HCT116 (cell line): ENCODE measurements at regions not wholly inside any gene's neighbourhood (a gene's known extent, or its start where the extent isn't known, plus 50 kb on each side); places are given as distances from the start of the nearest gene placed in this dataset.

Source experiments
- ATAC-seq: fragments of 200-7000 bp; cut with Tn5 transposase; 2 replicates; pipeline ENCODE4 v1.9.1; 2020; ENCODE audit warnings: mild to moderate bottlenecking, moderate library complexity
- BruUV-seq: library from RNA; stranded (reverse); fragments of 400-500 nt; replicated peaks from 2 replicates; lab custom pipeline; 2021; lab: Mats Ljungman, UMichigan
- CTCF ChIA-PET: fragments of 300-600 bp; sonication (Branson Sonifier 250); formaldehyde crosslinking; loops from one replicate; lab custom pipeline; 2021; ENCODE audit warnings: antibody characterized with exemption; lab: Charles Lee
- POLR2A ChIA-PET: fragments of 300-600, 350-600 bp; sonication (Branson Sonifier 250); formaldehyde crosslinking; loops from one replicate; lab custom pipeline; 2021; ENCODE audit warnings: antibody characterized with exemption; lab: Charles Lee
- RAD21 ChIA-PET, 2 experiments: fragments of 300-600 bp; sonication (Branson Sonifier 250); formaldehyde crosslinking; loops; one replicate each; lab custom pipeline; 2023; ENCODE audit warnings: low total read pairs in 2 of 2; ENCODE audit not compliant: uncharacterized antibody in 2 of 2, unreplicated experiment in 2 of 2, low non-redundant PET in 1 of 2; lab: Charles Lee
- DNase-seq: peaks from one replicate; pipeline ENCODE4 v3.0.0-alpha.2; 2010; ENCODE audit warnings: low read depth, low spot score
- H2AFZ ChIP-seq: fragments of 200-600 bp; shearing (Covaris generic), sonication (generic); 2 replicates; pipeline ENCODE4 v1.6.1; 2017; ENCODE audit warnings: low read depth, mixed run types, mixed read lengths, antibody characterized with exemption, low read length; ENCODE audit not compliant: poor library complexity, severe bottlenecking
- H3K27ac ChIP-seq: 2 replicates; pipeline ENCODE4 v1.5.1; 2012; ENCODE audit warnings: low read depth, low read length
- H3K27me3 ChIP-seq: fragments of 200-600 bp; sonication (generic); 2 replicates; pipeline ENCODE4 v1.6.1; 2016; ENCODE audit warnings: mixed run types, low read length, mixed read lengths; ENCODE audit not compliant: insufficient read depth
- H3K36me3 ChIP-seq, 2 experiments: fragments of 200-500 bp in 1 of 2; fragments of 200-600 bp in 1 of 2; sonication (Bioruptor generic) in 1 of 2; sonication (generic) in 1 of 2; 2 replicates each; pipeline versions ENCODE4 v1.5.1 to v1.6.1; 2014 to 2016; ENCODE audit warnings: low read length in 2 of 2, inconsistent platforms in 1 of 2, mixed read lengths in 1 of 2, mixed run types in 1 of 2; ENCODE audit not compliant: insufficient read depth in 2 of 2, control insufficient read depth in 1 of 2
- H3K4me1 ChIP-seq, 2 experiments: fragments of 200-600 bp in 1 of 2; sonication (generic) in 1 of 2; 2 replicates each; pipeline versions ENCODE4 v1.5.1 to v1.6.1; 2012 to 2017; ENCODE audit warnings: low read length in 2 of 2, inconsistent platforms in 1 of 2, mild to moderate bottlenecking in 1 of 2, mixed read lengths in 1 of 2, mixed run types in 1 of 2, moderate library complexity in 1 of 2; ENCODE audit not compliant: insufficient read depth in 2 of 2, control insufficient read depth in 1 of 2
- H3K4me2 ChIP-seq: fragments of 200-600 bp; sonication (generic); 2 replicates; pipeline ENCODE4 v1.6.1; 2017; ENCODE audit warnings: mixed run types, low read length, mixed read lengths
- H3K4me3 ChIP-seq, 2 experiments: fragments of 200-600 bp in 1 of 2; sonication (generic) in 1 of 2; replicated peaks in 1 of 2; 2 replicates each; pipeline ENCODE4 v1.5.1; 2011 to 2016; ENCODE audit warnings: low read length in 2 of 2, control low read depth in 1 of 2, low read depth in 1 of 2, mild to moderate bottlenecking in 1 of 2, mixed read lengths in 1 of 2, mixed run types in 1 of 2
- H3K79me2 ChIP-seq: fragments of 200-600 bp; sonication (generic); 2 replicates; pipeline ENCODE4 v1.6.1; 2017; ENCODE audit warnings: mild to moderate bottlenecking, mixed run types, low read length, moderate library complexity, mixed read lengths; ENCODE audit not compliant: insufficient read depth
- H3K9ac ChIP-seq: fragments of 200-600 bp; sonication (generic); 2 replicates; pipeline ENCODE4 v1.6.1; 2016; ENCODE audit warnings: low read length, mixed read lengths
- H3K9me2 ChIP-seq: fragments of 200-600 bp; sonication (generic), shearing (Covaris generic); 2 replicates; pipeline ENCODE4 v1.6.1; 2017; ENCODE audit warnings: mixed run types, mild to moderate bottlenecking, moderate library complexity; ENCODE audit not compliant: insufficient read depth
- H3K9me3 ChIP-seq, 2 experiments: fragments of 200-500 bp in 1 of 2; fragments of 200-600 bp in 1 of 2; sonication (Bioruptor generic) in 1 of 2; sonication (generic) in 1 of 2; 2 replicates each; pipeline ENCODE4 v1.6.1; 2014 to 2017; ENCODE audit warnings: low read length in 2 of 2, mixed read lengths in 2 of 2, inconsistent platforms in 1 of 2, low read depth in 1 of 2, mild to moderate bottlenecking in 1 of 2, mixed run types in 1 of 2, moderate library complexity in 1 of 2; ENCODE audit not compliant: control insufficient read depth in 1 of 2, insufficient read depth in 1 of 2
- H4K20me1 ChIP-seq: fragments of 200-600 bp; sonication (generic), shearing (Covaris generic); 2 replicates; pipeline ENCODE4 v1.6.1; 2017; ENCODE audit warnings: mixed run types, mild to moderate bottlenecking, moderate library complexity; ENCODE audit not compliant: insufficient read depth
- EGR1 ChIP-seq: IDR thresholded peaks from 2 replicates; pipeline ENCODE4 v1.6.1; 2012; ENCODE audit warnings: low read depth
- ELF1 ChIP-seq: IDR thresholded peaks from 2 replicates; pipeline ENCODE4 v1.6.1; 2012; ENCODE audit warnings: low read depth, borderline replicate concordance
- FOSL1 ChIP-seq: IDR thresholded peaks from 2 replicates; pipeline ENCODE4 v1.6.1; 2012; ENCODE audit warnings: low read depth
- POLR2A ChIP-seq: IDR thresholded peaks from 2 replicates; pipeline ENCODE4 v1.7.0; 2011; ENCODE audit warnings: borderline replicate concordance; ENCODE audit not compliant: insufficient read depth, insufficient read length; ENCODE audit errors: extremely low read depth
- RAD21 ChIP-seq: IDR thresholded peaks from 2 replicates; pipeline ENCODE4 v1.6.1; 2012; ENCODE audit warnings: low read depth, mild to moderate bottlenecking
- SIN3A ChIP-seq: IDR thresholded peaks from 2 replicates; pipeline ENCODE4 v1.6.1; 2012; ENCODE audit warnings: low read depth
- SP1 ChIP-seq: IDR thresholded peaks from 2 replicates; pipeline ENCODE4 v1.6.1; 2012; ENCODE audit warnings: low read depth
- ZNF274 ChIP-seq: fragments of 200-500 bp; sonication (Bioruptor generic); IDR thresholded peaks from 2 replicates; pipeline ENCODE4 v1.6.1; 2014; ENCODE audit warnings: mild to moderate bottlenecking, low read depth, low read length, inconsistent platforms
- intact Hi-C: fragments of 100-400 bp; cut with micrococcal nuclease; formaldehyde crosslinking; loops from 2 replicates; pipeline ENCODE4 v1.10.0; 2022
- TF ChIP-seq, protein P1 (sequence below), 3 experiments: fragments of 200-600 bp in 1 of 3; sonication (generic) in 1 of 3; IDR thresholded peaks in 2 of 3; conservative IDR thresholded peaks in 1 of 3; 2 replicates each; pipeline ENCODE4 v1.5.1; 2012 to 2017; ENCODE audit warnings: low read depth in 2 of 3, low read length in 2 of 3, antibody characterized with exemption in 1 of 3, borderline replicate concordance in 1 of 3, control low read depth in 1 of 3, mild to moderate bottlenecking in 1 of 3, mixed read lengths in 1 of 3, mixed run types in 1 of 3, moderate library complexity in 1 of 3; ENCODE audit not compliant: insufficient read depth in 1 of 3
- TF ChIP-seq, protein P2 (sequence below): IDR thresholded peaks from 2 replicates; pipeline ENCODE4 v1.6.1; 2012
- TF ChIP-seq, protein P3 (sequence below): IDR thresholded peaks from 2 replicates; pipeline ENCODE4 v1.6.1; 2012
- TF ChIP-seq, protein P4 (sequence below): IDR thresholded peaks from 2 replicates; pipeline ENCODE4 v1.6.1; 2012; ENCODE audit warnings: low read depth
- TF ChIP-seq, protein P5 (sequence below): IDR thresholded peaks from 2 replicates; pipeline ENCODE4 v1.6.1; 2011; ENCODE audit warnings: mild to moderate bottlenecking, low read length, moderate library complexity; ENCODE audit not compliant: insufficient replicate concordance; ENCODE audit errors: extremely low read depth

DNA sequence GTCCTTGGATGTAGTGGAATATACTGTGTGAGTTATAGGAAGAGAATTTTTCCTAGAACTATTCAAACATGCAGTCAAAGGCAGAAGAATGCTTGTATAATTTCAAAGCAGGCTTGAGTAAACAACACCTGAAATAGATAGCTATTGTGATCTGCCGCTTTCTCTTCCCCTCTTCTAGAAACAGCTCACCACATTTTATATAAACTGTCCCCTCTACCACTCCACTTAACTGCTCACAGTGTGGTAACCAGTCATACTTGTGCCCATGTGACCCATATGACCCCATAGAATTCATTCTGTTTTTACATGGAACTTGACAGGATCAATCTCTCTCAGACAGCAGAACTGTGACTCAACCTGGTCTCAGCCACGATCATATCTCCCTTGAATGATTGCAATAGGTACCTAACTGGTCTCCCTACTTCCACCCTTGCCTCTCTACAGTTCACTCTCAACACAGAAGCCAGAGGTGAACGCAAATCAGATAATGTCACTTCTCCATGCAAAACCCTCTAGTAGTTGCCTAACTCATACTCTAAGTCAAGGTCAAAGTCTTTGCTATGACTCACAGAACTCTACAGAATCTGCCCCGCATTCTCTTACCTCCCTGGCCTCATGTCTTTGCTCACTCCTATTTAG, 85.6 kb upstream of the EFHC2 start:
- Histone ChIP-seq H3K27me3 (no peaks in the 10 kb centered on the region), H2AFZ (no peak overlapping the region), H3K4me3 (no peak overlapping the region), H3K9ac (no peak overlapping the region), H3K9me3 (no peaks in the 10 kb centered on the region), H3K4me2 (no peak overlapping the region), H3K27ac (no peak overlapping the region), H4K20me1 (no peaks in the 10 kb centered on the region), H3K9me2 (no peaks in the 10 kb centered on the region), H3K79me2 (no peaks in the 10 kb centered on the region), H3K36me3 (no peaks in the 10 kb centered on the region), H3K4me1 (peaks cover 0 to 16% of the 10 kb centered on the region in 2 experiments; a peak in 2 of 4 replicates)
- ChIA-PET POLR2A (no interaction called here), RAD21 (no interaction called here), CTCF (no interaction called here)
- no peak for ATAC-seq
- TF ChIP-seq, protein P1, sequence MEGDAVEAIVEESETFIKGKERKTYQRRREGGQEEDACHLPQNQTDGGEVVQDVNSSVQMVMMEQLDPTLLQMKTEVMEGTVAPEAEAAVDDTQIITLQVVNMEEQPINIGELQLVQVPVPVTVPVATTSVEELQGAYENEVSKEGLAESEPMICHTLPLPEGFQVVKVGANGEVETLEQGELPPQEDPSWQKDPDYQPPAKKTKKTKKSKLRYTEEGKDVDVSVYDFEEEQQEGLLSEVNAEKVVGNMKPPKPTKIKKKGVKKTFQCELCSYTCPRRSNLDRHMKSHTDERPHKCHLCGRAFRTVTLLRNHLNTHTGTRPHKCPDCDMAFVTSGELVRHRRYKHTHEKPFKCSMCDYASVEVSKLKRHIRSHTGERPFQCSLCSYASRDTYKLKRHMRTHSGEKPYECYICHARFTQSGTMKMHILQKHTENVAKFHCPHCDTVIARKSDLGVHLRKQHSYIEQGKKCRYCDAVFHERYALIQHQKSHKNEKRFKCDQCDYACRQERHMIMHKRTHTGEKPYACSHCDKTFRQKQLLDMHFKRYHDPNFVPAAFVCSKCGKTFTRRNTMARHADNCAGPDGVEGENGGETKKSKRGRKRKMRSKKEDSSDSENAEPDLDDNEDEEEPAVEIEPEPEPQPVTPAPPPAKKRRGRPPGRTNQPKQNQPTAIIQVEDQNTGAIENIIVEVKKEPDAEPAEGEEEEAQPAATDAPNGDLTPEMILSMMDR (IDR thresholded peaks at IDR 0.05 in 2 of 3, conservative IDR thresholded peaks at IDR 0.05 in 1 of 3; ENCODE audit: borderline replicate concordance in 1 of 3, insufficient read depth in 1 of 3, low read depth in 2 of 3, low read length in 2 of 3): no peak
- TF ChIP-seq POLR2A: no peak
- TF ChIP-seq ZNF274: no peak
- no peak for TF ChIP-seq SIN3A
- TF ChIP-seq, protein P2, sequence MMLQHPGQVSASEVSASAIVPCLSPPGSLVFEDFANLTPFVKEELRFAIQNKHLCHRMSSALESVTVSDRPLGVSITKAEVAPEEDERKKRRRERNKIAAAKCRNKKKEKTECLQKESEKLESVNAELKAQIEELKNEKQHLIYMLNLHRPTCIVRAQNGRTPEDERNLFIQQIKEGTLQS: no peak
- no peak for TF ChIP-seq ELF1
- no peak for TF ChIP-seq RAD21
- TF ChIP-seq, protein P3, sequence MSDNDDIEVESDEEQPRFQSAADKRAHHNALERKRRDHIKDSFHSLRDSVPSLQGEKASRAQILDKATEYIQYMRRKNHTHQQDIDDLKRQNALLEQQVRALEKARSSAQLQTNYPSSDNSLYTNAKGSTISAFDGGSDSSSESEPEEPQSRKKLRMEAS: no peak
- TF ChIP-seq EGR1: no peak
- TF ChIP-seq FOSL1: no peak
- TF ChIP-seq, protein P4, sequence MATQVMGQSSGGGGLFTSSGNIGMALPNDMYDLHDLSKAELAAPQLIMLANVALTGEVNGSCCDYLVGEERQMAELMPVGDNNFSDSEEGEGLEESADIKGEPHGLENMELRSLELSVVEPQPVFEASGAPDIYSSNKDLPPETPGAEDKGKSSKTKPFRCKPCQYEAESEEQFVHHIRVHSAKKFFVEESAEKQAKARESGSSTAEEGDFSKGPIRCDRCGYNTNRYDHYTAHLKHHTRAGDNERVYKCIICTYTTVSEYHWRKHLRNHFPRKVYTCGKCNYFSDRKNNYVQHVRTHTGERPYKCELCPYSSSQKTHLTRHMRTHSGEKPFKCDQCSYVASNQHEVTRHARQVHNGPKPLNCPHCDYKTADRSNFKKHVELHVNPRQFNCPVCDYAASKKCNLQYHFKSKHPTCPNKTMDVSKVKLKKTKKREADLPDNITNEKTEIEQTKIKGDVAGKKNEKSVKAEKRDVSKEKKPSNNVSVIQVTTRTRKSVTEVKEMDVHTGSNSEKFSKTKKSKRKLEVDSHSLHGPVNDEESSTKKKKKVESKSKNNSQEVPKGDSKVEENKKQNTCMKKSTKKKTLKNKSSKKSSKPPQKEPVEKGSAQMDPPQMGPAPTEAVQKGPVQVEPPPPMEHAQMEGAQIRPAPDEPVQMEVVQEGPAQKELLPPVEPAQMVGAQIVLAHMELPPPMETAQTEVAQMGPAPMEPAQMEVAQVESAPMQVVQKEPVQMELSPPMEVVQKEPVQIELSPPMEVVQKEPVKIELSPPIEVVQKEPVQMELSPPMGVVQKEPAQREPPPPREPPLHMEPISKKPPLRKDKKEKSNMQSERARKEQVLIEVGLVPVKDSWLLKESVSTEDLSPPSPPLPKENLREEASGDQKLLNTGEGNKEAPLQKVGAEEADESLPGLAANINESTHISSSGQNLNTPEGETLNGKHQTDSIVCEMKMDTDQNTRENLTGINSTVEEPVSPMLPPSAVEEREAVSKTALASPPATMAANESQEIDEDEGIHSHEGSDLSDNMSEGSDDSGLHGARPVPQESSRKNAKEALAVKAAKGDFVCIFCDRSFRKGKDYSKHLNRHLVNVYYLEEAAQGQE: no peak
- TF ChIP-seq, protein P5, sequence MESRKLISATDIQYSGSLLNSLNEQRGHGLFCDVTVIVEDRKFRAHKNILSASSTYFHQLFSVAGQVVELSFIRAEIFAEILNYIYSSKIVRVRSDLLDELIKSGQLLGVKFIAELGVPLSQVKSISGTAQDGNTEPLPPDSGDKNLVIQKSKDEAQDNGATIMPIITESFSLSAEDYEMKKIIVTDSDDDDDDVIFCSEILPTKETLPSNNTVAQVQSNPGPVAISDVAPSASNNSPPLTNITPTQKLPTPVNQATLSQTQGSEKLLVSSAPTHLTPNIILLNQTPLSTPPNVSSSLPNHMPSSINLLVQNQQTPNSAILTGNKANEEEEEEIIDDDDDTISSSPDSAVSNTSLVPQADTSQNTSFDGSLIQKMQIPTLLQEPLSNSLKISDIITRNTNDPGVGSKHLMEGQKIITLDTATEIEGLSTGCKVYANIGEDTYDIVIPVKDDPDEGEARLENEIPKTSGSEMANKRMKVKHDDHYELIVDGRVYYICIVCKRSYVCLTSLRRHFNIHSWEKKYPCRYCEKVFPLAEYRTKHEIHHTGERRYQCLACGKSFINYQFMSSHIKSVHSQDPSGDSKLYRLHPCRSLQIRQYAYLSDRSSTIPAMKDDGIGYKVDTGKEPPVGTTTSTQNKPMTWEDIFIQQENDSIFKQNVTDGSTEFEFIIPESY: no peak
- TF ChIP-seq SP1: no peak
- intact Hi-C loops: no loop called here
- no peak for DNase-seq
- BruUV-seq: no TSS peak
